K562 (cell line): ENCODE measurements at regions not wholly inside any gene's neighbourhood (a gene's known extent, or its start where the extent isn't known, plus 50 kb on each side); places are given as distances from the start of the nearest gene placed in this dataset.

Experiments used
- ATAC-seq: fragments of 200-7000 bp; cut with Tn5 transposase; 3 replicates; pipeline ENCODE4 v1.9.1; 2020; ENCODE audit warnings: moderate library complexity
- BruUV-seq: library from RNA; stranded (reverse); fragments of 400-500 nt; replicated peaks from 2 replicates; lab custom pipeline; 2021; lab: Mats Ljungman, UMichigan
- CTCF ChIA-PET: fragments of 300-600 bp; formaldehyde crosslinking; extraction: SDS; loops from one replicate; lab custom pipeline; 2021; ENCODE audit warnings: low intra/inter-chr PET ratio; lab: Yijun Ruan, JAX
- POLR2A ChIA-PET: fragments of 300-600, 350-650 bp; sonication (Branson Sonifier 250); formaldehyde crosslinking; extraction: SDS; loops from one replicate; lab custom pipeline; 2021; ENCODE audit warnings: antibody characterized with exemption, inconsistent platforms; lab: Yijun Ruan, JAX
- DNase-seq, 4 experiments: peaks; one replicate each; pipeline versions ENCODE4 v3.0.0 to v3.0.0-alpha.2; 2011 to 2018; ENCODE audit warnings: low spot score in 3 of 4, mixed read lengths in 3 of 4; ENCODE audit errors: extremely low read depth in 1 of 4
- FAIRE-seq: peaks from 2 replicates; lab custom pipeline; 2011; peaks lifted over from hg19 to GRCh38; lab: Jason Lieb, UNC
- H2AFZ ChIP-seq: 2 replicates; pipeline ENCODE4 v1.6.0; 2011; ENCODE audit warnings: low read depth, low read length, control low read depth, inconsistent platforms
- H3K27ac ChIP-seq: fragments of 200-600 bp; 3 replicates; pipeline ENCODE4 v1.8.0; 2011; ENCODE audit warnings: low read depth, mild to moderate bottlenecking, control low read depth, inconsistent platforms, low read length, moderate library complexity, mixed read lengths; ENCODE audit errors: extremely low read depth
- H3K27me3 ChIP-seq, 2 experiments: fragments of 300-600 bp in 1 of 2; 2 replicates in 1 of 2; 3 replicates in 1 of 2; pipeline versions ENCODE4 v1.6.0 to v1.8.0; 2011; ENCODE audit warnings: inconsistent platforms in 2 of 2, low read length in 2 of 2, mild to moderate bottlenecking in 1 of 2, mixed read lengths in 1 of 2, moderate library complexity in 1 of 2; ENCODE audit not compliant: control insufficient read depth in 2 of 2, insufficient read depth in 2 of 2
- H3K36me3 ChIP-seq: fragments of 300-600 bp; 3 replicates; pipeline ENCODE4 v1.8.0; 2011; ENCODE audit warnings: mild to moderate bottlenecking, low read length, inconsistent platforms; ENCODE audit not compliant: control insufficient read depth, insufficient read depth
- H3K4me1 ChIP-seq, 2 experiments: fragments of 200-600 bp in 1 of 2; replicated peaks in 1 of 2; 2 replicates in 1 of 2; 3 replicates in 1 of 2; pipeline versions ENCODE4 v1.5.1 to v1.8.0; 2011; ENCODE audit warnings: inconsistent platforms in 2 of 2, low read length in 2 of 2, mild to moderate bottlenecking in 1 of 2, mixed read lengths in 1 of 2, moderate library complexity in 1 of 2; ENCODE audit not compliant: control insufficient read depth in 2 of 2, insufficient read depth in 2 of 2
- H3K4me2 ChIP-seq: 2 replicates; pipeline ENCODE4 v1.6.1; 2011; ENCODE audit warnings: low read length, control low read depth, inconsistent platforms, mixed read lengths; ENCODE audit not compliant: insufficient read depth
- H3K4me3 ChIP-seq: fragments of 200-600 bp; sonication (generic), shearing (Covaris generic); 2 replicates; pipeline ENCODE4 v1.5.1; 2016; ENCODE audit warnings: control low read depth, inconsistent platforms
- H3K79me2 ChIP-seq: fragments of 200-600 bp; 3 replicates; pipeline ENCODE4 v1.8.0; 2011; ENCODE audit warnings: low read length, inconsistent platforms; ENCODE audit not compliant: control insufficient read depth, insufficient read depth
- H3K9ac ChIP-seq, 2 experiments: 2 replicates each; pipeline versions ENCODE4 v1.6.0 to v1.6.1; 2011; ENCODE audit warnings: low read depth in 2 of 2, low read length in 2 of 2, control low read depth in 1 of 2, inconsistent platforms in 1 of 2, mild to moderate bottlenecking in 1 of 2, mixed read lengths in 1 of 2; ENCODE audit not compliant: insufficient read depth in 1 of 2
- H3K9me1 ChIP-seq: one replicate; pipeline ENCODE4 v1.6.0; 2011; ENCODE audit warnings: inconsistent platforms, mild to moderate bottlenecking, low read length, moderate library complexity; ENCODE audit not compliant: control insufficient read depth, insufficient read depth
- H3K9me3 ChIP-seq: replicated peaks from 2 replicates; pipeline ENCODE4 v1.5.1; 2011; ENCODE audit warnings: low read depth, low read length, inconsistent platforms; ENCODE audit not compliant: control insufficient read depth, insufficient read depth
- H4K20me1 ChIP-seq: replicated peaks from 2 replicates; pipeline ENCODE4 v1.6.1; 2011; ENCODE audit warnings: low read length, inconsistent platforms, mixed read lengths; ENCODE audit not compliant: control insufficient read depth, insufficient read depth
- ARID4B ChIP-seq: sonication (generic); formaldehyde crosslinking; IDR thresholded peaks from 2 replicates; pipeline ENCODE4 v1.8.0; 2022; ENCODE audit warnings: mild to moderate bottlenecking, missing genetic modification reagents
- CBFB ChIP-seq: sonication (generic); formaldehyde crosslinking; IDR thresholded peaks from 2 replicates; pipeline ENCODE4 v1.4.0; 2020; ENCODE audit warnings: mild to moderate bottlenecking, missing genetic modification reagents
- CEBPB ChIP-seq: fragments of 450-650 bp; IDR thresholded peaks from 2 replicates; pipeline ENCODE4 v1.6.1; 2016; ENCODE audit warnings: missing genetic modification characterization, missing compliant biosample characterization
- DPF2 ChIP-seq: fragments of 450-650 bp; IDR thresholded peaks from 2 replicates; pipeline ENCODE4 v1.6.1; 2016
- ELF2 ChIP-seq: fragments of 250-450 bp; sonication (Bioruptor Pico); IDR thresholded peaks from 2 replicates; pipeline ENCODE4 v1.5.0; 2021; ENCODE audit warnings: mild to moderate bottlenecking
- GTF2F1 ChIP-seq: IDR thresholded peaks from 2 replicates; pipeline ENCODE4 v1.6.1; 2011; ENCODE audit warnings: low read depth, low read length, improper control_type of control experiment
- HDAC1 ChIP-seq, 2 experiments: fragments of 450-650 bp; IDR thresholded peaks; 2 replicates each; pipeline ENCODE4 v1.6.1; 2016 to 2017; ENCODE audit warnings: inconsistent platforms in 1 of 2, mild to moderate bottlenecking in 1 of 2, moderate library complexity in 1 of 2
- HINFP ChIP-seq: fragments of 450-650 bp; conservative IDR thresholded peaks from 2 replicates; pipeline ENCODE4 v1.6.1; 2016; ENCODE audit warnings: missing genetic modification characterization, low read depth, mild to moderate bottlenecking, control low read depth, missing compliant biosample characterization
- HNRNPH1 ChIP-seq: fragments of 200-400 bp; formaldehyde crosslinking; optimal IDR thresholded peaks from 2 replicates; pipeline ENCODE3; 2017; ENCODE audit warnings: low read depth, mild to moderate bottlenecking, low read length, moderate library complexity
- LEF1 ChIP-seq: fragments of 450-650 bp; IDR thresholded peaks from 2 replicates; pipeline ENCODE4 v1.6.1; 2016; ENCODE audit warnings: mild to moderate bottlenecking
- MAFK ChIP-seq: IDR thresholded peaks from 2 replicates; pipeline ENCODE4 v1.6.1; 2011; ENCODE audit warnings: low read length, improper control_type of control experiment
- NCOA2 ChIP-seq, 2 experiments: fragments of 450-650 bp; IDR thresholded peaks; 2 replicates each; pipeline ENCODE4 v1.6.1; 2018; ENCODE audit warnings: mild to moderate bottlenecking in 2 of 2, moderate library complexity in 1 of 2; ENCODE audit not compliant: partially characterized antibody in 2 of 2
- RBFOX2 ChIP-seq: fragments of 200-400 bp; formaldehyde crosslinking; IDR thresholded peaks from 2 replicates; pipeline ENCODE4 v1.6.1; 2017; ENCODE audit warnings: low read depth, mild to moderate bottlenecking, low read length, moderate library complexity
- ZBTB5 ChIP-seq: fragments of 450-650 bp; IDR thresholded peaks from 2 replicates; pipeline ENCODE4 v1.6.1; 2017; ENCODE audit warnings: antibody characterized with exemption
- ZNF583 ChIP-seq: fragments of 250-450 bp; sonication (Bioruptor Pico); IDR thresholded peaks from 2 replicates; pipeline ENCODE4 v1.4.0; 2020
- ZNF695 ChIP-seq: fragments of 450-650 bp; formaldehyde crosslinking; IDR thresholded peaks from 2 replicates; pipeline ENCODE4 v1.4.0; 2020; ENCODE audit warnings: mild to moderate bottlenecking, moderate library complexity
- WGBS: fragments of 100-300 bp; shearing (Covaris generic); methylation state at CpG from one replicate; pipeline ENCODE4 v1.1.6; 2016; ENCODE audit warnings: low coverage, mixed read lengths; ENCODE audit not compliant: insufficient coverage; ENCODE audit errors: missing lambda C conversion rate; 5-methylcytosine and 5-hydroxymethylcytosine counted together
- in situ Hi-C: fragments of 300-500 bp; cut with MboI; formaldehyde crosslinking; loops from 4 replicates; pipeline ENCODE4 v1.15.0; 2018; ENCODE audit warnings: inconsistent platforms, mixed read lengths
- intact Hi-C: fragments of 100-400 bp; cut with micrococcal nuclease; formaldehyde crosslinking; loops from 2 replicates; pipeline ENCODE4 v1.14.2; 2022

GRCh38 chr5:44719856-44720255 lies 88.9 kb upstream of the MRPS30 start:
- Histone ChIP-seq H3K9ac (no peak overlapping the region), H3K36me3 (no peaks in the 10 kb centered on the region), H3K9me1 (no peaks in the 10 kb centered on the region), H3K4me3 (no peak overlapping the region), H3K27ac (no peak overlapping the region), H3K9me3 (no peaks in the 10 kb centered on the region), H3K27me3 (no peaks in the 10 kb centered on the region), H3K4me2 (no peak overlapping the region), H3K79me2 (no peaks in the 10 kb centered on the region), H4K20me1 (no peaks in the 10 kb centered on the region), H2AFZ (no peak overlapping the region), H3K4me1 (no peaks in the 10 kb centered on the region)
- DNase-seq (no peak), FAIRE-seq (no peak), ATAC-seq (no peak)
- POLR2A ChIA-PET: no interaction called here
- no TSS peak for BruUV-seq
- in situ Hi-C loops: no loop called here
- CTCF ChIA-PET: no interaction called here
- 2% methylated on average over 2 of the region's 2 CpGs for WGBS
- intact Hi-C loops: no loop called here
- TF ChIP-seq CEBPB (tag) (no peak), RBFOX2 (no peak), LEF1 (no peak), ZNF583 (CRISPR knock-in tag) (no peak), CBFB (CRISPR knock-in tag) (no peak), HNRNPH1 (no peak), HINFP (tag) (no peak), GTF2F1 (no peak), DPF2 (no peak), ZNF695 (CRISPR knock-in tag) (no peak), HDAC1 (IDR thresholded peaks at IDR 0.05) (no peak), MAFK (no peak), ARID4B (no peak), NCOA2 (IDR thresholded peaks at IDR 0.05; ENCODE audit: partially characterized antibody in 2 of 2) (no peak), ZBTB5 (no peak), ELF2 (CRISPR knock-in tag) (no peak)
